ENCODE measurements at regions not wholly inside any gene's neighbourhood (a gene's known extent, or its start where the extent isn't known, plus 50 kb on each side); places are given as distances from the start of the nearest gene placed in this dataset.

GRCh38 chr7:19585761-19586160 is 123.1 kb downstream of the POLR1F start:
- no peak for TF ChIP-seq JUND (IDR thresholded peaks at IDR 0.05; ENCODE audit: low read length)
- no peak for TF ChIP-seq POLR2A (IDR thresholded peaks at IDR 0.05; ENCODE audit: control extremely low read depth in 1 of 2, low read depth in 2 of 2, low read length in 2 of 2)
- no peak for TF ChIP-seq CTCF (IDR thresholded peaks at IDR 0.05; ENCODE audit: control extremely low read depth in 1 of 3, insufficient read depth in 1 of 3, low read depth in 1 of 3, low read length in 3 of 3)
- TF ChIP-seq SP1 (IDR thresholded peaks at IDR 0.05; ENCODE audit: low read depth, low read length), result no peak
- TF ChIP-seq CREB1 (IDR thresholded peaks at IDR 0.05), result no peak
- TF ChIP-seq TAF7 (optimal IDR thresholded peaks at IDR 0.05; ENCODE audit: borderline replicate concordance, low read depth, low read length), result no peak
- no peak for TF ChIP-seq RBBP5 (IDR thresholded peaks at IDR 0.05; ENCODE audit: borderline replicate concordance, low read depth, low read length)

Data from H1 (cell line).